Activated effector memory CD4-positive, alpha-beta T cell treated with anti-CD3 and anti-CD28 coated beads, Interleukin-2, amount 50 U/mL, for 16 hours (primary cell): ENCODE measurements at regions not wholly inside any gene's neighbourhood (a gene's known extent, or its start where the extent isn't known, plus 50 kb on each side); places are given as distances from the start of the nearest gene placed in this dataset.

Source experiments
- DNase-seq: peaks from one replicate; pipeline ENCODE4 v3.0.0-alpha.2; 2020

DNA sequence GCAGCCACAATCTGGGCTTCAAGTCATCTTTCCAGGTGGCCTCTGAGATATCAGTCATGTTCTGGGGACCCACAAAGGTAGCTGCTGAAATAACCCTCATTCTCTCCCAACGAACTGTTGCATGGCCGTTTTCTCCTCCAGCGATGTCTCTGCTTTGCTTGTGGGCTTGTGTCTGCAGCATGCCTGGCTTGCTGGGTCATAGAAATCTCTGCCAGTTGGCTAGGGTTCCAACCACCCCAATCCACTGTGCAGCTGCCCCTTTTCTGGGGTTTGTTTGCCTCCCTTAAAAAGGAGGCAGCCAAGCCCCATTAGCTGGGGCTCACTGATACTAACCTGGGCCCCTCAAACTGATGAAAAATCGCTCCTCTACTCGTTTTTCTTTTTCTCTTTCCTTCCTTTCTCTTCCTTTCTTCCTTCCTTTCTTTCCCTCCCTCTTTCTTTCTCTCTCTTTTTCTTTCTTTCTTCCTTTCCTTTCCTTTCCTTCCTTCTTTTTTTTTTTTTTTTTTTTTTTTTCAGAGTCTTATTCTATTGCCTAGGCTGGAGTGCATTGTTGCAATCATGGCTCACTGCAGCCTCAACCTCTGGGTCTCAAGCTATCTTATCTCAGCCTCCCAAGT lies 680.0 kb downstream of the EPHA4 start:
- no peak for DNase-seq

DNA sequence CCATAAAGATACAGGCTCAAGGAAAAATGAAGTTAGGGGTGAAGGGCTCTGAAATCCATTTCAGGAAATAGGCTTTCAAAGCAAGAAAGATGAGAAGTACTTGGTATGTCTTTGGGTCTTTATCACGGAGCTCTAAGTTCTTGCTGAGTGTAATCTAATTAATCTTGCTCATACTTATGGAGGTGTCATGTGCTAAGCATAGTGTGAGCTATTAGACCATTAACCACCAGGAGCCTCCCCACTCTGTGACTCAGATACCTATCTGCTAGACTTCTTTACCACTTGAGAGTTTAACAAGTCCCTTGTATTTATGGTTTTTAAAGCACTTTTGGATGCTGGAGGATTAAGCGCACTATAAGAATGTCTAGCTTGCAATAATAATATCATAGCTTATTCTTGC lies 678.7 kb downstream of the EPHA4 start:
- no peak for DNase-seq

DNA sequence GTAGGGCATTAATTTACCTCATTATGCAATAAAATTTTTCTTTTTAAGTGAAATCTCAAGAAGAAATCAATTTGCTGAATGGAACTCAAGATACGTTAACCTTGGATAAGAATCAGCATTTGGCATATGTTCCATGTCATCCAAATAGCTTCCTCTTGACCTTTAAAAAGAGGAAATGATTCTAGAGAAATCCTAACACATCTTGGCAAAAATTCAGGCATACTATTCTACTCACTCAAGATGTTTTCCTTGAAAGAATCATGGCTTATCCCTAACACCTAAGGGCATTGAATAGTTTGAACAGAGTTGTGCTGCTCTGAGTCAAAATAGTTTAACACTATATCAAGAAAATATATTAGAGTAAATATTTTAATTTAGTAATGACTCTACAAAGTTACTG lies 678.0 kb downstream of the EPHA4 start:
- no peak for DNase-seq

DNA sequence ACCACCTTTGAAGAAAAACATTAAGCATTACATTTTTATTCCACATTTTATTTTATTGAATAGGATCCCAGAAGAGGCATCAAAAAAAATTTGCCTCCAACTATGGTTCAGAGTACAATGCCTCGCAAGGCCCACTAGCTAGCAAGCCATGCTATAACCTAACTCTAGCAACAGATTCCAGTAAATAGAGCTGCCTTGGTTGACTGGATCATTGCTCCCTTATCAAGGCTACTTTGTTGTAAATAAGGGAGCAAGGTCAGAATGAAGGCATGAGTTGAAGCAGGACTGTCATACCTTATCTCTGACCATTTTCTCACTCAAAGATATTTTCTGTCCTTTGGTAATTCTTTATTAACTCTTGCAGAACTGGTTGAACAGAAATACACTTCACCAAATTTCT lies 672.6 kb downstream of the EPHA4 start:
- no peak for DNase-seq

DNA sequence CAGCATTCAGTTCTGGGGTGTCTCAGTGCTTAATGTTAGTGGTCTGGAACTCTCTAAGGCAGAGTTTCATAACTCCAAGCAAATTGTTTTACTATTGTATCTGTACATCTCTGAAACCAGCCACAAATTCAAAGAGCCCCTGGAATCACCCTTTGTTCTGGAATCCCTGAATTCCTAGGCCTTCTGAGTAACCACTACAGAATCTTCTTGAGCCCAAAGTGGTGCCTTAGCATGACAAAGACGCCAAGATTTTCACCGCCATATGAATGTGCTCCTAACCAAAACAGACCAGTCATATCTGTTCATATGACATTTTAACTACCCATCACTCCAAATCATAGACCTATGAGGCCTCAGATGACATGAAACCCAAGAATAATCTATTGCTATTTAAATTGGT lies 668.1 kb downstream of the EPHA4 start:
- DNase-seq: no peak

DNA sequence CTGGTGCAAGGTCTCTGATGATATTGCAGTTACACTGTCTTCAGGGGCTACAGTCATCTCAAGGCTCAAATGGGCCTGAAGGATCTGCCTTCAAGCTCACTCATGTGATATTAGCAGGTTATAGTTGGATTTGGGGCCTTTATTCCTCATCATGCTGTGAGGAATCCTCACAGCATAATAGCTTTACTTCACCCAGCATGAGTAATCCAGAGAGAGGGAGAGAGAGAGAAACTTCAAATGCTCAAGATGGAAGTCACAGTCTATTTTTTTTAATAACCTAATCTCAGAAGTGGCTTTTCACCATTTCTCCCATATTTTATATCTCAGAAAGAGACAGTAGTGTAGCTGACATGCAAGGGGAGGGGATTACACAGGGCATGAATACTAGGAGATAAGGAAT lies 658.7 kb downstream of the EPHA4 start:
- no peak for DNase-seq

DNA sequence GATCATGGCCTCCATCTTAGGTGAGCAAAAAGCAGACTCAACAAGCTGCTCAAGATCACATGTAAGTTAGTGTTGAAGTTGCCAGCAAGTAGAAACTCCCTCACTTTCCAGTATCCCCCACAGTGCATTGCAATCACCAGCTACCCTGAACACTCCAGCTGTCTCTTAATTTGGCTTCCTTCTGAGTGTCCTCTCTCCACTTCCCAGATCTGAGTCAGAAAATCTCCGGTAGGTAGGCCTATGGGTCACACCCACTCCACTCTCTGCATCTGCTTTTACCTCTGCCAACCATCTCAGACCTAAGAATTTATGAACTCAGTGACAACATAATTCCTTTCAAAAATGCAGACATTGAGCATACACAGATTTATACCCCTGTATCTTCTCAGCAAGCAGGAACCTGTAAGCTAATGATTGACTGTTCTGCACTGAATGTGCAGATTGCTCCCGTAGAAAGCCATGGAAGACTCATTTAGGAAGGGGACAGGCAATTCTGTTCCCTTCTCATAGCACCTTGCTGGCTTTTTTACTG lies 656.9 kb downstream of the EPHA4 start:
- no peak for DNase-seq

DNA sequence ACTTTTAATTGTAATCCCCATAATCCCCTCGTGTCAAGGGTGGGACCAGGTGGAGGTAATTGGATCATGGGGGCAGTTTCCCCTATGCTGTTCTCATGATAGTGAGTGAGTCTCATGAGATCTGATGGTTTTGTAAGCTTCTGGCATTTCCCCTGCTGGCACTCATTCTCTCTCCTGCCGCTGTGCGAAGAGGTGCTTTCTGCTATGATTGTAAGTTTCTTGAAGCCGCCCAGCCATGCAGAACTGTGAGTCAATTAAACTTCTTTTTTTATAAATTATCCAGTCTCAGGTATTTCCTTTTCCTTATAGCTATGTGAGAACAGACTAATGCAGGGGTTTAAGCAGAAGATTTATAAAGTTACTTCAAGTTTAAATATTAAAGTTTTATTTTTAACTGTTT lies 655.2 kb downstream of the EPHA4 start:
- DNase-seq: no peak

DNA sequence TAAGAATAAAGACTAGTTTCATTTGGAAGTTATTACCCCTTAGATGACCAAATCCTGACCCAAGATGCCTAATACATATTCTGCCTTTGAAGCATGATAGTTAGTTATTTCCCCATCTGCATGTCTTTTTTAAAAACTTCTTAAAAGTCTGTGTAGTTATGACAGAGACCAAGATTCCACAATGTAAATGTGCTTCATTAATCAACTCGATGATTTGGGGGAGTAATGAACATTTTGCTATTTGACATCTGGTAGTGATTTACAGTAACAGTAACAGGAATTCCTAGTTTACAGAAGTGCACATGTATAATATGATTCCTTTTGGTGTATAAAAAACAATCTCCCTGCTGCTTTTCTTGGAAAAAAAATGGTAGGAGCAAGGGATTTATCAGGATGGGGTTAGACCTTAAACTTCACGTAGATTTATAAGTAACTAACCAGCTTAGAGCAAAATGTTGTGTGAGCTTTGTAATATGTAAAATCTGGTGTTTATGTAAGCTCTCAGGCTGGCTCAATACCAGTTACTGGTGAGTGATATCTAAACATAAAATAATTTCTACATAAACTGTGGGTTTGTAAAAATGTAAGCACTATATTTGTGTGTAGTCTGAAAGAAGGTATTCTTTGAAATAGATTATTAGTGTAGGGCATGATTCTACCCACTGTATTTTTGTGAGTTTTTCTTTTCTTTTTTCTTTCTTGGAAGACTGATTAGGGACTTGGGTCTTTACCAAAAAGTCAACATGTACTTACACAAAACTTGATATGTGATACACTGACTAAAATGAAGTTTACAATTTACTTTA lies 641.6 kb downstream of the EPHA4 start:
- DNase-seq: no peak

DNA sequence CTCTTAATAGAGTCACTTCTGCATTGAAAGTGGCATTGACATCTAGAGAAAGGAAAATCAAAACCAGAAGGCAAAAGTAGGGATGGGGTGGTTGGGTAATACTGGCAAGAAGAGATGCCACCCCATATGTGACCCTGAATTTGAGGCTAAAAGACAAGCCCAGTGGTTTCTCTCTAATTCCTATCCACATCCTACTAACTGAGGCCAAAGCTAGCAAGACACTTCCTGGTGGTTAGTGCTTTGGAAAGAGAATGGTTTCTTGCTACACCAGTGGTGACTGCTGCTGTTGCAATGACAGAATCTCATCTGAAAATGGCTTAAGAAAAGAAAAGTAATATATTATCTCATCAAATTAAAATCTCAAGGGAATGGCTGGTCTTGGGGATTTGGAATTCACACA lies 640.6 kb downstream of the EPHA4 start:
- DNase-seq: no peak

DNA sequence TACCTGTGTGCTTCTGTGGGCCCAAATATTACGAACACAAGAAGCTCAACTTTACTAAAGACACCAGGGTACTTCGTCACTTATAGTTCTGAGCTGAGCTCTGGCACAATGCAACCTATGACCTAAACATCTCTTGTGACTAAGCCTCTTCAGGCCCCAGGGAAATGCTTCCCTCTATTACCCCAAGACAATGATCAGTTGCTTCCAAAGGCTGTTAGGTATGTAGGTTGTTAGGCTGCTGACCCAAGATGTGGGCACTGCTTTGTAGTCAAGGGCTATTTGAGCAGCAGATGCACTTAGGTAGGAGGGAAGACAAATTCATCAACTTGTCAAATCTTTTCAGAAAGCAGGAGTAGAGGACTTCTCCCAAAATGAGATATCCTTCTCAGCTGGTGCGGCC lies 640.1 kb downstream of the EPHA4 start:
- no peak for DNase-seq

DNA sequence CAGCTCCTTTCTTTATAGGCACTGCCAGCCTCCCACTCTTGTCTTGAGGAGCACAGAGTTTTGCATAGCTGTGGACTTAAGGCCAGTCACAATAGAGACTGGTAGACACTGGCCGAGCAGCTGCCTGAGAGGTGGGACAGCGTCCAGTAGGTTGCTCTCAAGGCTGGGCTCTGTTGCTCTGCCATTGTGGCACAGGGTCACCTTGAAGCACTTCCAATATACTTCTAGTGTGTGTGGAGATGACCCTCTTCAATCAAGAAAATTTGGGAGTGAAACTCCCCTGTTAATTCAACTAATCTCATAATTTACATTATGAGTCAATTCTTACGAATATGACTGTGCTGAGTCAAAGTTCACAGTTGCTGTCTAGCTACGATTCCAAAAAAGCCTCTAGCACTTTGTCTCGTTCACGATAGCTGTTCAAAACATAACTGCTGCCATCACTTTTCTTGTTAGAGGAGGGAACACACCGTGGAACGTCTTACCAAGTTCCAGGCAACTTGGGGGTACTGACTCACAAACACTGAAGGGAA lies 636.2 kb downstream of the EPHA4 start:
- no peak for DNase-seq

DNA sequence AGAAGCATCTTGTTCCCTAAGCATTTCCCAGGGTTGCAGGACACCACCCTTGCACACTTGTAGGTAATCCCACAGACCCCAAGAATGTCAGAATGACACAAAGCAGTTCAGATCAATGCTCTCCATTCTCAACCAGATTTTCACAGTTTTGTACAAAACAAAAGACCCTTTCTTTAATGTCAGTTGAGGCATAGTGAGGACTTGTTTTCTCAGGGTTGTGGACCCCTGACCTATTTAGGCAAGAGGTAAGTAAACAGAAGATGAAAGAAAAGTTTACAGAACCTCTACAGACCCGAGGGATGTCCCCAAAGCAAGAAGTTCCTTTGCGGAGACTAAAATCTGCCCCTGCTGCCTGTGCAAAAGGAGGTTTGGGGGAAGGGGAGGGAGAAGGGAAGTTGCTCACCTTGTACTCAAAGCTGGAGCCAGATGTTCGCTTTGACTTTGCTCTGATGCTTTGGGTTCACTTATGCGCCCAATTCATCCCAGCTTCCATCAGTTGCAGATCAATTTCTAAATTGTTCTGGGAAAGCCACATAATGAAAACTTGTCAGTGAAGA lies 635.4 kb downstream of the EPHA4 start:
- DNase-seq: no peak

DNA sequence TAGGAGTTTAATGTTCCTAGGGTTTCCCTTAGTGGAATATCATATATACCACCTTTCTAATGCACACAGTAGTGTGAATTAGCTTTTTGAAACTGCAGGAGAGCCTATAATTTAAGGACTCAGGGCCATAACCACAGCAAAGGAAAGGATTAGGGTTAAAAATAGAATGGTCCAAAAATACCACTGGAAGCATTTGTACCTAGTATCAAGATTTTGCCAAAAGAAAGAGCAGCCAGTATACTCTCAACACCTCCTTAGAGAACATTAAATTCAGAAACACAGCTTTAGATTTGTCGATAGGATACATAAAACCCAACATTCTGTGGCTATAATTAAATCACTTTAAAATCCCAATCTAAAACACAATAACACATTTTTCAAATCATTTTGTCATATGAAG lies 634.9 kb downstream of the EPHA4 start:
- DNase-seq: no peak

DNA sequence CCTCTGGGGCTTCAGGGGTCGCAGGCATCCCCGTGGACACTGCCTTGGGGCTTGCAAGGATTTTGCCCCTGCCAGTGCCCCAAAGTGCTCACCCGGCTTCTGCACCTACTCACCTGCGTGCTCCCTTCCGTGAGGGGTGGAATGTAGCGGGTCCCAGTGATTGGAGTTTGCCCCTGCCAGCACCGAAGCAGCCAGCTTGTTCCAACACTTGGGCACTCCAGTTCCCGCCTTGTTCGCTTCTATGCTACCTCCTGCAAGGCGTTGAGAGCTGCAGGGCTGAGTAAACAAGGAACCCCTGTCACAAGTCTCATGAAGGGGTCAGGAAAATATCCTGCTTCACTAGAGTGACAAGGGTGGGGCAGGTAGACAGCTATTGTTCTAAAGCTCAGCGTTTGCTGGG lies 631.5 kb downstream of the EPHA4 start:
- no peak for DNase-seq

DNA sequence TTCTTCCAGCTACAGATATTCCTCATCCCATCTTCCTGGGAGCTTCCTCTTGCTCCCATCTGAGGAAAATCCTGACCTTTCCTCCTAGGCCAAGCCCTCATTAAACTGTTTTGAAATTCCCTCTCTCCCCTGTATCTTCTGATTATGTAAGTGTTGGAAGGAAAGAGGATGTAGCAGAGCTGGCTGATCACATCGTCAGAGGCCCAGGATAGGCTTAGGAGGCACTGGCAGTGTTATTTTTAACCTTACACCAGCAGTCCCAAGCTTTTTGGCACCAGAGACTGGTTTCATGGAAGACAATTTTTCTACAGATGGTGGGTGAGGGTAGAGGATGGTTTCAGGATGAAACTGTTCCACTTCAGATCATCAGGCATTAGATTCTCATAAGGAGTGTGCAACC lies 630.4 kb downstream of the EPHA4 start:
- no peak for DNase-seq

DNA sequence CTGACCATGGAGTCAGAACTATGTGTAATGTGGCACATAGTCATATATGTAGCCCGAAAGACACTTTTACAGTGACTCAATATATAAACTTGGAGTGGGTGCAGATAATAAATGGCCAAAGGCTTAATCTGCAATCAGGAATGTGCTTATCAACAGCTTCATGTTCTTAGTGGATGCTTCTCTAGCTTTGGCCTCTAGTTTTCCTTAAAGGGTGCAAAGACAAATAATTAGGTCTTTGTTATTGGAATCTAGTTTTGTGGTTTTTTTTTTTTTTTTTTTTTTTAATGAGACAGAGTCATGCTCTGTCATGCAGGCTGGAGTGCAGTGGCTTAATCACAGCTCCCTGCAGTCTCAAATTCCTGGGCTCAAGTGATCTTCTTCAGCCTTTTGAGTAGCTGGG lies 625.6 kb downstream of the EPHA4 start:
- no peak for DNase-seq

DNA sequence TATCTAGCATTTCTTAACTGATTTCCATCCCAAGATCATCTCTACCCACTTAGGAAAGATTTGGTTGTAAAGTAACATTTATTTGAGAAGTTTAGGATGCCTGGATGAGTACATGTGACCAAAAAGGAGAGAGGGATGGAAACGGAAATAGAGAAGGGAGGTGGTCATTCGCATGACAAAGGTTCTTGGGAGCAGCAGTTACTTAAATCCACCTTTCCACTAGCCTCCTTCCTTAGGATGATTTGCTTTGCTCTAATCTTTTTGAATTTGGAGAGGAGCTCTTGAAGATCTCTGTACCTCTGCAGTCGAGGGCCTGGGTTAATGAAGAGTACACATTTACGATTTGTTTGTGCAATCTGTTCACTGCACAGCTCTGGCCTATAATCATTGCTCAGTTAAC lies 623.5 kb downstream of the EPHA4 start:
- DNase-seq: no peak

DNA sequence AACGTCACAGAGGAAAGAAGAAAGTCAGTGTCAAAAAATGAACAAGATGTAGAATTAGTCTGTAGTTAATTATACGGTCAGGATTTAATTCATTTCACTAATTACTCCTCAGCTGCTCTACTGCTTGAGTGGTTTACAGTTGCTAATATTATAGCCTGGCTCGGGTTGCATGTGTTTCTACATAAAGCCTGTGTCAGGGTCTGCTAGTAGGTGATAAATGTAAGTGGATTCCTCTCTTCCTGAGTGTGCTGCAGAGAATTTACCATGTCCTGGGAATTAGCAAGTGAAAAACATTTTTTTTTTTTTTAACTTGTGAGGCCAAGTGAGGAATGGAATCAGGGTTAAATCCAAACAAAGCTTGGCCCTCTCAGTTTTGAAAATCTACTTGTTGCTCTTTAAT lies 622.6 kb downstream of the EPHA4 start:
- DNase-seq: no peak

DNA sequence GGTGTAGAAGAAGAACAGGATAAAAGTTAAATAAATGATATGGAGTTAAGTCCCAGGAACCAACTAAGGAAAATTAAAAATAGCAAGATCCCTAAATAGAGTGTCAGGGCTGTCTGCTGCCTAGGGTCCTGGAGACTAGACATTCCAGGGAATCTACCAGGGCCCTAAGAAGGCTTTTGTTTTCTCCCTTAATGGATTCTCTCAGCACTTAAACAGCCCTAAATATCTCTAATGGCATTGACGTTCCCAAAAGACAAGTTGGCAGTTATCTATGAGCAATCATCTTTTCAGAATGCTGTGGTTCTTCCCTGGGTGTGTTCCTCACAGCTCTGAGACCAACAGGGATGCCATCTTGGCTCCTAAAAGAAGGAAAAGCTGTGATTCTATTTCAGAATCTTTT lies 616.3 kb downstream of the EPHA4 start:
- DNase-seq: no peak

DNA sequence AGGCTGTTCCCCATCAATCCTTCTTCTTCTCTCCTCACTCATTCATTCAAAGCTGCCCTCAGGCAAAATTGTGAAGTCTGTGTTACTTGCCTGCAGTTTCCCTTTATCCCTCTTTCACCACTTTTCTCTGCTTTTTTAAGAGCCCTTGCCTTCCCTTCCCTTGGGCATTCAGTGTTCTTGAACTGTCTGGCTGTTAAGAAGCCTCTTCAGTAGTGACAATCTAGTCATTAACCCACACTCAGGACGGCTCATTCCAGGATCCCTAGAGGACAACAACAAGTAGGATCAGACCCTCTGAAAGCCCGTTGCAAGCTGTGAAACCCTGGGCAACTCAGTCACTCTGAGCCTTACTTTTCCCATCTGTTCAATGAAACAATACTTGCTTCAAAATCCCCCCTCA lies 615.7 kb downstream of the EPHA4 start:
- DNase-seq: no peak

DNA sequence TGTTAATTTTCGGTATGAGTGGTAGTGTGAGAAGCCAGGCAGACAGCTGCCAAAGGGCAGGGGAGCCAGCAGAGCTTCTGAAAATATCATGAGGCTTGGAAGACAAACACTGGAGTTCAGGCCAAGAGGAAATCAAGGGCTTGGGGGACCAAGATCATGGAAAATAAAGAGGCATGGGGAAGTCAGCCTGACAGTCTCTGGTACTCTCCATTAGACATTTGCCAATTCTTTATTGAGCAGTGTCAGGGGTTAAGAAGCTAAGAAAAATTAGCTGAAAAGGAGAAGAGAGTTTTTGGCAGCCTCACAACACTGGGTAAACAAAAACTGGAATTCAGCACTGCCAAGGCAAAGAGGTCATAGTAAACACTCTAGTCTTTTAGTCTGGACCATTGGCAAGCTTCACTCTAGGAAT lies 612.7 kb downstream of the EPHA4 start:
- DNase-seq: no peak

DNA sequence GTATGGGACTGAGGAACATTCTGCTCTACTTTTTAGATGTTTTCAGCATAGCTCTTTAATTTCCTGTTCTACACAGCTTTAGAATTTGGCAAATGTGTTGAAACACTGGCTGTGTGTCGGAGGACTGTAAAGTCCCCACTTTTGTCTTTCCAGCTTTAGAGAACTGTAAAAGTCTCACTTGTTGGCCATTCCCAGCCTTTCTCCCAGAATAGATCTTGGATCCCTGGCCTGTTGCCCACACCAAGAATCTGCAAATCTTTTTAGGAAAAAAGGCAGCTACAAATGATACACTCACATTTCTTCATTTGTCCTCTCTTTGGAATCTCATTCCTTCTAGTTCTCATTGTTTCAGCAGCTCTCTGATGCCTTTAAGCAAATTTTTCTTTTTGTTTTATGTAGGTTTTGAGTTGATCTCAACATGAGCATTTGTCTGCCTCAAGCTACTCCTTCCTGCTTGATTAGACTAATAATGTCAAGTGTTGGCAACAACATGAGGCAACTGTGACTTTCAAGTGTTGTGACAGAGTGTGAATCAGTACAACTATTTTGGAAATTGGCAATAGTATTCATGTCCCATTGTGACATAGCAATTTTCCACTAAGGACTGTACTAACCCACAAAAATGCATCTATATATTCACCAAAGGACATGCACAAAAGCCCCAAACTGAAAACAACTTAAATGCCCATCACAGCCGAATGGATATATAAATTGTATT lies 610.8 kb downstream of the EPHA4 start:
- DNase-seq: no peak
